ENCODE measurements at regions not wholly inside any gene's neighbourhood (a gene's known extent, or its start where the extent isn't known, plus 50 kb on each side); places are given as distances from the start of the nearest gene placed in this dataset.

- in situ Hi-C loops (cut with MboI; ENCODE audit: low sequenced_read_pairs, unreplicated experiment): no loop called here
These were observed 425.8 kb upstream of the KCNH7 start for GRCh38 chr2:163264341-163264740.

GRCh38 chr2:163259489-163259888 lies 420.9 kb upstream of the KCNH7 start:
- no peak for TF ChIP-seq CTCF (IDR thresholded peaks at IDR 0.05; ENCODE audit: borderline replicate concordance, control extremely low read depth, extremely low read depth, insufficient read depth, missing control alignments)
- no peak for DNase-seq (ENCODE audit: low spot score)
- in situ Hi-C loops (cut with MboI; ENCODE audit: low sequenced_read_pairs, unreplicated experiment): no loop called here

More at GRCh38 chr2:163264341-163264740, 425.8 kb upstream of the KCNH7 start:
- no peak for DNase-seq (ENCODE audit: low spot score)
- no peak for TF ChIP-seq CTCF (IDR thresholded peaks at IDR 0.05; ENCODE audit: borderline replicate concordance, control extremely low read depth, extremely low read depth, insufficient read depth, missing control alignments)

DNA sequence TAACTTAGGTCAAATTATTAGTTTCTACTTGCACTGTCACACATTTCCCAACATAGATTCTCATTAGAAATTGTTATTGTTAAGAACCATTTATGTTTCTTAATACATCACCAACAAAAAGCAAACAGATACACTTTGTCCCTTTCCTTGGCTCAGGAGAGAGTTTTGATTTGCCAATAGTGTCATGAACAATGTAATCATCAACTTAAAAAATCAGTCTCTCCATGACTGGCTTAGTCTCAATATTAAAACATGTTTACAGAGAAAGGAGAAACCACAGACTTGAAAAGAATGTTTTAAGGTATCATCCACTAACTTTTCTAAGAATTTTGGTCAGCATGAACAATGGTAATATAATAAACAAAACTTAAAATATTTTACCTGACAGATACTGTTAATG lies 416.5 kb upstream of the KCNH7 start:
- DNase-seq (ENCODE audit: low spot score): no peak
- in situ Hi-C loops (cut with MboI; ENCODE audit: low sequenced_read_pairs, unreplicated experiment): no loop called here
- no peak for TF ChIP-seq CTCF (IDR thresholded peaks at IDR 0.05; ENCODE audit: borderline replicate concordance, control extremely low read depth, extremely low read depth, insufficient read depth, missing control alignments)

GRCh38 chr2:163253621-163254285 lies 415.2 kb upstream of the KCNH7 start:
- in situ Hi-C loops (cut with MboI; ENCODE audit: low sequenced_read_pairs, unreplicated experiment): no loop called here
- DNase-seq (ENCODE audit: low spot score): no peak

DNA sequence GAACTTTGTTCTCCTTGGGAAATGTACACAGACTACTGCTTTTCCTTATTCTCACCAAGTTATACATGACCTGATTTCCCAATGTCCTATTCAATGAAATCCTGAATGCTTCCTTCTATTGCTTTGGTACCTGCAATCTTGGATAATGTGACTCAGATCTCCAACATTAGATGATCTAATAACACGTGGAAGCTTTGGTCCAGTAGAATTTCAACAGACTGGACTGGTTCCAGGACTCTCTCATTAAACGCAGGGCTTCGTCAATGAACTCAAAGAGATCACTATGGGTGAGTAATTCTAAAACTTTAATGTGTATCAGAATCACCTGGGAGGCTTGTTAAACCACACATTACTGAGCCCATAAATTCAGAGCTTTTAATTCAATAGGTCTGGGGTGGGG lies 413.6 kb upstream of the KCNH7 start:
- in situ Hi-C loops (cut with MboI; ENCODE audit: low sequenced_read_pairs, unreplicated experiment): no loop called here
- TF ChIP-seq CTCF (IDR thresholded peaks at IDR 0.05; ENCODE audit: borderline replicate concordance, control extremely low read depth, extremely low read depth, insufficient read depth, missing control alignments): no peak
- DNase-seq (ENCODE audit: low spot score): no peak

More at GRCh38 chr2:163253621-163254285, 415.2 kb upstream of the KCNH7 start:
- TF ChIP-seq CTCF (IDR thresholded peaks at IDR 0.05; ENCODE audit: borderline replicate concordance, control extremely low read depth, extremely low read depth, insufficient read depth, missing control alignments): no peak

DNA sequence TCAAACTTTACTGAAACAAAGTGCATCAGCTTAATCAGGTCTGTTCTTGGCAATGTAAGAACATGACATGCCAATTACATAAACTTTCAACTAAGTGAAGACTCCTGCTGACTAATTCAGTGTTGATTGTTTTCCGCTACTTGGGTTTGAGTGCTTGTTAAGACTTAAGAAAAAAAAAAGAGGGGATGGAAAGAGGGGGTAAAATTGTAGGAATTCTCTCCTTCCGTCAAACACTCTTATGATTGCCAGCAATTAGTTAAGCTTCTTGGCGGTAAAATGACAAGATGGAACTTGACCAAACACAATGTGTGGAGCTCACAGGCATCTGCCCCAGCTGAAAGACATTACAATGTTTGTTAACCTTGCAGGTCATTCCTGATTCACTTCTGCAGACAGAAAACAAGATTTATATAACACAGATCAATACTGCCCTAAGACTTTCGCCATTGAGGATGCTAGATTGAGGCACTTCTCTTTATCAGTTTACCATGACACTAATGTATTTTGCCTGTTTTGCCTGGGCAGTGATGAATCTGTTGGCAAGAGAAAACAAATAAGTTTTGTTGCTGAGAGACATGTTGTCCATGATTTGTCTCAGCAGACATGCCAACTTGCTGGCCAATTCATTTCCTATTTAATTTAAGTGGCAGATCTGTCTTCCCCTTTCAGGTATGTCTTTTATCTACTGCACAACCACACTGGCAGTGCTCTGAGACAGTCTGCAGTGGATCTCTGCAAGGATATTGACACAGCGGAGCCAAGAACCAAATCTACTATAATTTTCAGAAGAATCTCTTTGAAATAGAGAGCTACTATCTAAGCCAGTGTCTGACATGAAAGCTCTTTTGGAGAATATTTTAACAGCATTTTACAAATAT lies 410.0 kb upstream of the KCNH7 start:
- TF ChIP-seq CTCF (IDR thresholded peaks at IDR 0.05; ENCODE audit: borderline replicate concordance, control extremely low read depth, extremely low read depth, insufficient read depth, missing control alignments): no peak
- DNase-seq (ENCODE audit: low spot score): no peak
- in situ Hi-C loops (cut with MboI; ENCODE audit: low sequenced_read_pairs, unreplicated experiment): no loop called here

Measured in GM13976 (cell line).